Endothelial cell of umbilical vein (primary cell): ENCODE measurements at regions not wholly inside any gene's neighbourhood (a gene's known extent, or its start where the extent isn't known, plus 50 kb on each side); places are given as distances from the start of the nearest gene placed in this dataset.

Experiments
- BruUV-seq: library from RNA; stranded (reverse); fragments of 400-500 nt; replicated peaks from 2 replicates; lab custom pipeline; 2021; lab: Mats Ljungman, UMichigan
- CTCF ChIA-PET: fragments of 300-600, 350-600 bp; sonication (Branson Sonifier 250); formaldehyde crosslinking; loops from one replicate; lab custom pipeline; 2021; ENCODE audit warnings: antibody characterized with exemption, inconsistent platforms; lab: Charles Lee
- POLR2A ChIA-PET: fragments of 300-600, 350-600 bp; sonication (Branson Sonifier 250); formaldehyde crosslinking; loops from one replicate; lab custom pipeline; 2021; ENCODE audit warnings: antibody characterized with exemption, inconsistent platforms; lab: Charles Lee
- DNase-seq: peaks from one replicate; pipeline ENCODE4 v3.0.0-alpha.2; 2011; ENCODE audit warnings: low read depth, low spot score
- FAIRE-seq: peaks from 2 replicates; lab custom pipeline; 2011; peaks lifted over from hg19 to GRCh38; lab: Jason Lieb, UNC
- H2AFZ ChIP-seq: 2 replicates; pipeline ENCODE4 v1.6.0; 2012; ENCODE audit warnings: low read depth, low read length, control low read depth, inconsistent platforms
- H3K27ac ChIP-seq: 2 replicates; pipeline ENCODE4 v1.5.1; 2011; ENCODE audit warnings: low read depth, mild to moderate bottlenecking, control low read depth, low read length, moderate library complexity; ENCODE audit not compliant: insufficient read depth
- H3K27me3 ChIP-seq, 2 experiments: 2 replicates each; pipeline versions ENCODE4 v1.6.0 to v1.6.1; 2011; ENCODE audit warnings: low read length in 2 of 2, mixed read lengths in 1 of 2; ENCODE audit not compliant: control insufficient read depth in 2 of 2, insufficient read depth in 2 of 2
- H3K36me3 ChIP-seq, 2 experiments: 2 replicates in 1 of 2; 3 replicates in 1 of 2; pipeline ENCODE4 v1.5.1; 2011; ENCODE audit warnings: low read length in 2 of 2, mild to moderate bottlenecking in 1 of 2, moderate library complexity in 1 of 2; ENCODE audit not compliant: control insufficient read depth in 2 of 2, insufficient read depth in 2 of 2; ENCODE audit errors: extremely low read depth in 1 of 2
- H3K4me1 ChIP-seq: 3 replicates; pipeline ENCODE4 v1.5.1; 2011; ENCODE audit warnings: mild to moderate bottlenecking, low read length; ENCODE audit not compliant: control insufficient read depth, insufficient read depth; ENCODE audit errors: extremely low read depth
- H3K4me2 ChIP-seq: 2 replicates; pipeline ENCODE4 v1.6.1; 2011; ENCODE audit warnings: low read length, control low read depth, mixed read lengths; ENCODE audit not compliant: insufficient read depth
- H3K4me3 ChIP-seq, 3 experiments: fragments of 200-600 bp in 1 of 3; sonication (generic), shearing (Covaris generic) in 1 of 3; replicated peaks in 1 of 3; 2 replicates each; pipeline ENCODE4 v1.5.1; 2011 to 2016; ENCODE audit warnings: control low read depth in 3 of 3, low read length in 3 of 3, mild to moderate bottlenecking in 2 of 3, inconsistent platforms in 1 of 3, low read depth in 1 of 3, moderate library complexity in 1 of 3; ENCODE audit not compliant: insufficient read depth in 1 of 3
- H3K79me2 ChIP-seq: 2 replicates; pipeline ENCODE4 v1.6.0; 2012; ENCODE audit warnings: low read length, inconsistent platforms; ENCODE audit not compliant: control insufficient read depth, insufficient read depth
- H3K9ac ChIP-seq: replicated peaks from 2 replicates; pipeline ENCODE3; 2011; ENCODE audit warnings: low read length, control low read depth; ENCODE audit not compliant: insufficient read depth; ENCODE audit errors: extremely low read depth
- H3K9me1 ChIP-seq: replicated peaks from 3 replicates; pipeline ENCODE4 v1.6.0; 2011; ENCODE audit warnings: mild to moderate bottlenecking, low read length; ENCODE audit not compliant: control insufficient read depth, insufficient read depth; ENCODE audit errors: extremely low read depth
- H3K9me3 ChIP-seq: replicated peaks from 2 replicates; pipeline ENCODE4 v1.5.1; 2012; ENCODE audit warnings: low read length, inconsistent platforms; ENCODE audit not compliant: control insufficient read depth, insufficient read depth
- H4K20me1 ChIP-seq: replicated peaks from 2 replicates; pipeline ENCODE3; 2011; ENCODE audit warnings: mild to moderate bottlenecking, low read length; ENCODE audit not compliant: control insufficient read depth, insufficient read depth; ENCODE audit errors: extremely low read depth
- EZH2 ChIP-seq: IDR thresholded peaks from 2 replicates; pipeline ENCODE4 v1.6.1; 2012; ENCODE audit warnings: borderline replicate concordance, low read depth, mild to moderate bottlenecking, moderate library complexity, low read length, inconsistent platforms; ENCODE audit not compliant: severe bottlenecking
- FOS ChIP-seq: IDR thresholded peaks from 2 replicates; pipeline ENCODE4 v1.6.1; 2011; ENCODE audit warnings: mild to moderate bottlenecking, low read length, moderate library complexity, borderline replicate concordance; ENCODE audit not compliant: insufficient read depth
- GATA2 ChIP-seq: IDR thresholded peaks from 2 replicates; pipeline ENCODE4 v1.7.0; 2011; ENCODE audit warnings: low read depth, mild to moderate bottlenecking, moderate library complexity, mixed read lengths, low read length; ENCODE audit not compliant: insufficient read length, insufficient read depth
- JUN ChIP-seq: IDR thresholded peaks from 2 replicates; pipeline ENCODE4 v1.6.1; 2011; ENCODE audit warnings: borderline replicate concordance, low read depth; ENCODE audit not compliant: insufficient read length, insufficient read depth
- MYC ChIP-seq: IDR thresholded peaks from one replicate; pipeline ENCODE4 v1.6.1; 2011; ENCODE audit warnings: mild to moderate bottlenecking, low read depth, low read length
- POLR2A ChIP-seq: IDR thresholded peaks from 2 replicates; pipeline ENCODE4 v1.6.1; 2012; ENCODE audit warnings: low read depth, mild to moderate bottlenecking, control low read depth, low read length
- POLR2AphosphoS5 ChIP-seq: IDR thresholded peaks from 2 replicates; pipeline ENCODE4 v1.6.1; 2012; ENCODE audit warnings: low read depth, mild to moderate bottlenecking, control low read depth, low read length, moderate library complexity; ENCODE audit not compliant: insufficient read depth
- dilution Hi-C: fragments of 300-500 bp; cut with MboI; formaldehyde crosslinking; loops from one replicate; pipeline ENCODE4 v1.15.0; 2019; ENCODE audit warnings: low sequenced_read_pairs; ENCODE audit not compliant: extremely low pct_ligation_motif_present
- intact Hi-C: fragments of 100-400 bp; cut with micrococcal nuclease; formaldehyde crosslinking; loops from one replicate; pipeline ENCODE4 v1.10.0; 2022
- TF ChIP-seq, protein P1 (sequence below): IDR thresholded peaks from 2 replicates; pipeline ENCODE4 v1.6.1; 2011; ENCODE audit not compliant: insufficient read depth, insufficient read length
- TF ChIP-seq, protein P2 (sequence below), 2 donors: IDR thresholded peaks; 1 replicate in 1 of 2; 2 replicates in 1 of 2; pipeline ENCODE4 v1.5.1; 2011; ENCODE audit warnings: low read length in 2 of 2, mild to moderate bottlenecking in 2 of 2, moderate library complexity in 2 of 2, control low read depth in 1 of 2, inconsistent platforms in 1 of 2, low read depth in 1 of 2; ENCODE audit not compliant: insufficient read depth in 1 of 2; ENCODE audit errors: extremely low read depth in 1 of 2

DNA sequence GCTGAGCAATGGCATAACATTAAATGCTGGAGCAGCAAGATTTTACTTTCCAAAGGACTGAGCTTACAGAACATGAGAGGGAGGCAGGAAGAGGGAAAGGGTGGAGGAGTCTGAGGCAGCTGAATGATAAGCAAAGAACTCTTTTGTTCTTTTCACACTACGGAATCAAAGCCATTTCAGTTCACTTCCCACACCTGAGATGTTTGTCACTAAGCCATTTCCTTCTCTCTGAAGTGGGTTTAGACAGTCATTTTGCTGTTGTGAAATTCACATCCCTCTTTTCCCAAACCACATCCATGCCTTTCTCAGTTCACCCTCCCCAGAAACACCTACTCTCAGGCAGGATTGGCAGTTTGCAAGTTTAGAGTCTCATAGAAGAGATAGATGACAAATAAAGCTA, 267.9 kb downstream of the ADGRG6 start:
- no peak for TF ChIP-seq EZH2
- no peak for TF ChIP-seq POLR2A
- no peak for TF ChIP-seq FOS
- TF ChIP-seq, protein P1, sequence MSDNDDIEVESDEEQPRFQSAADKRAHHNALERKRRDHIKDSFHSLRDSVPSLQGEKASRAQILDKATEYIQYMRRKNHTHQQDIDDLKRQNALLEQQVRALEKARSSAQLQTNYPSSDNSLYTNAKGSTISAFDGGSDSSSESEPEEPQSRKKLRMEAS = no peak
- no peak for TF ChIP-seq JUN
- TF ChIP-seq, protein P2, sequence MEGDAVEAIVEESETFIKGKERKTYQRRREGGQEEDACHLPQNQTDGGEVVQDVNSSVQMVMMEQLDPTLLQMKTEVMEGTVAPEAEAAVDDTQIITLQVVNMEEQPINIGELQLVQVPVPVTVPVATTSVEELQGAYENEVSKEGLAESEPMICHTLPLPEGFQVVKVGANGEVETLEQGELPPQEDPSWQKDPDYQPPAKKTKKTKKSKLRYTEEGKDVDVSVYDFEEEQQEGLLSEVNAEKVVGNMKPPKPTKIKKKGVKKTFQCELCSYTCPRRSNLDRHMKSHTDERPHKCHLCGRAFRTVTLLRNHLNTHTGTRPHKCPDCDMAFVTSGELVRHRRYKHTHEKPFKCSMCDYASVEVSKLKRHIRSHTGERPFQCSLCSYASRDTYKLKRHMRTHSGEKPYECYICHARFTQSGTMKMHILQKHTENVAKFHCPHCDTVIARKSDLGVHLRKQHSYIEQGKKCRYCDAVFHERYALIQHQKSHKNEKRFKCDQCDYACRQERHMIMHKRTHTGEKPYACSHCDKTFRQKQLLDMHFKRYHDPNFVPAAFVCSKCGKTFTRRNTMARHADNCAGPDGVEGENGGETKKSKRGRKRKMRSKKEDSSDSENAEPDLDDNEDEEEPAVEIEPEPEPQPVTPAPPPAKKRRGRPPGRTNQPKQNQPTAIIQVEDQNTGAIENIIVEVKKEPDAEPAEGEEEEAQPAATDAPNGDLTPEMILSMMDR (IDR thresholded peaks at IDR 0.05; ENCODE audit: extremely low read depth in 1 of 2, insufficient read depth in 1 of 2, low read depth in 1 of 2, low read length in 2 of 2) = no peak
- TF ChIP-seq MYC = no peak
- no peak for TF ChIP-seq GATA2
- TF ChIP-seq POLR2AphosphoS5 = no peak
- no peak overlapping the region for H3K4me2 ChIP-seq
- no peaks in the 10 kb centered on the region for H3K9me3 ChIP-seq
- no TSS peak for BruUV-seq
- dilution Hi-C loops = no loop called here
- H3K27ac ChIP-seq = no peak overlapping the region
- no peak overlapping the region for H2AFZ ChIP-seq
- FAIRE-seq = no peak
- H3K79me2 ChIP-seq = no peaks in the 10 kb centered on the region
- ChIA-PET POLR2A (no interaction called here), CTCF (interaction anchor here (0.7 to 4.8 kb wide), 6 partner anchors 20 to 857 kb away, joined by 3 to 28 read pairs (median 4); no protein-coding TSS in a partner anchor)
- H3K4me1 ChIP-seq = no peaks in the 10 kb centered on the region
- H4K20me1 ChIP-seq = no peaks in the 10 kb centered on the region
- no peaks in the 10 kb centered on the region for H3K36me3 ChIP-seq
- H3K9ac ChIP-seq = no peak overlapping the region
- H3K4me3 ChIP-seq = no peak overlapping the region
- H3K9me1 ChIP-seq = no peaks in the 10 kb centered on the region
- intact Hi-C loops = loop anchor here (10.0 kb wide), 1 partner anchor 765 kb away; no protein-coding TSS in a partner anchor
- peaks cover 2 to 16% of the 10 kb centered on the region in 2 experiments for H3K27me3 ChIP-seq
- peak; percentile 19 for DNase-seq
